Ascending aorta (tissue), 2 donors: ENCODE measurements at regions not wholly inside any gene's neighbourhood (a gene's known extent, or its start where the extent isn't known, plus 50 kb on each side); places are given as distances from the start of the nearest gene placed in this dataset.

ENCODE experiments used
- DNase-seq, 2 donors: peaks; one replicate each; pipeline ENCODE4 v3.0.0-alpha.2; 2019; ENCODE audit warnings: low spot score in 2 of 2
- H3K27ac ChIP-seq, 2 donors: fragments of 200-600 bp; sonication (generic); one replicate each; pipeline ENCODE4 v1.5.1; 2016 to 2017; ENCODE audit warnings: mild to moderate bottlenecking in 1 of 2
- H3K27me3 ChIP-seq: fragments of 200-600 bp; sonication (generic); one replicate; pipeline ENCODE4 v1.5.1; 2017
- H3K36me3 ChIP-seq, 2 donors: fragments of 200-600 bp; sonication (generic); one replicate each; pipeline ENCODE4 v1.5.1; 2016
- H3K4me1 ChIP-seq, 2 donors: fragments of 200-600 bp; sonication (generic); one replicate each; pipeline ENCODE4 v1.5.1; 2016 to 2017; ENCODE audit warnings: mild to moderate bottlenecking in 1 of 2
- H3K4me3 ChIP-seq, 2 donors: fragments of 200-600 bp; sonication (generic); one replicate each; pipeline ENCODE4 v1.5.1; 2016 to 2017; ENCODE audit warnings: mild to moderate bottlenecking in 1 of 2
- H3K9me3 ChIP-seq, 2 donors: fragments of 200-600 bp; sonication (generic); one replicate each; pipeline ENCODE4 v1.5.1; 2016
- CTCF ChIP-seq, 3 experiments: fragments of 200-600 bp in 2 of 3; fragments of 450-650 bp in 1 of 3; sonication (generic) in 2 of 3; IDR thresholded peaks; one replicate each; pipeline ENCODE4 v1.5.1; 2016 to 2019; ENCODE audit warnings: antibody characterized with exemption in 3 of 3, mild to moderate bottlenecking in 1 of 3, moderate library complexity in 1 of 3
- intact Hi-C: fragments of 100-400 bp; cut with DNase I; formaldehyde crosslinking; loops from one replicate; pipeline ENCODE4 v1.15.1; 2023

DNA sequence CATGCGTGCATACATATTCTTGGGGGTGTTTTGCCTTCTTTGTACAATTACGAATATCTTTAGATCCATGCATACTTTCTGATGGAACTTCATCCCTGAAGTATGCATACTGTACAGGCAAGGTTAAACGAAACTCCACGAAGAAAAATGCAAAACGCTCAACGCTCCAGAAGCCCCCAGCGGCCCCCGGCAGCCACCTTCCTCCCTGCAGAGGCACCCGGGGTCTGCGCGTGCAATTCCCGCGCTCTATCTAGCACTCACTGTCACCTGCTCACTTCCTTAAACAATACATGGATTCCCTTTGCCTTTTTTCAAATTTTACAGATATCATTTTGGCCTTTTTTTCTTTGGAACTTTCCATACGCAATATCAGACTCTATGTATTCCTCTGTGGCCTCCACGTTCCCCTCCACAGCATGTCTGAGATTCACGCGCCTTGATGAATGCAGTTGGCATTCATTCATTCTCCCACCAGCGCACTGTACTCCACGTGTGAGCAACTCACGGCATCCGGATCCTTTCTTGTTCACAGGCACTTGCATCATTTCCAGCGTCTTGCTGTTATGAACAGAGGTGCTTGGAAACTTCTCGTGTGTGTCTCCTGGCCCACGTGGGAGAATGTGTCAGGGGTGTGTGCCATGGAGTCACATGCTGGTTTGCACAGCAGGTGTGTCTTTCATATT is 214.3 kb downstream of the CTTN start:
- no peak for TF ChIP-seq CTCF (IDR thresholded peaks at IDR 0.05)
- intact Hi-C loops, result no loop called here
- H3K9me3 ChIP-seq, result peaks cover 0 to 4% of the 10 kb centered on the region in 2 donors
- DNase-seq, result no peak
- H3K36me3 ChIP-seq, result no peaks in the 10 kb centered on the region
- no peaks in the 10 kb centered on the region for H3K27me3 ChIP-seq
- no peaks in the 10 kb centered on the region for H3K4me1 ChIP-seq
- H3K27ac ChIP-seq, result no peak overlapping the region
- H3K4me3 ChIP-seq, result no peak overlapping the region

DNA sequence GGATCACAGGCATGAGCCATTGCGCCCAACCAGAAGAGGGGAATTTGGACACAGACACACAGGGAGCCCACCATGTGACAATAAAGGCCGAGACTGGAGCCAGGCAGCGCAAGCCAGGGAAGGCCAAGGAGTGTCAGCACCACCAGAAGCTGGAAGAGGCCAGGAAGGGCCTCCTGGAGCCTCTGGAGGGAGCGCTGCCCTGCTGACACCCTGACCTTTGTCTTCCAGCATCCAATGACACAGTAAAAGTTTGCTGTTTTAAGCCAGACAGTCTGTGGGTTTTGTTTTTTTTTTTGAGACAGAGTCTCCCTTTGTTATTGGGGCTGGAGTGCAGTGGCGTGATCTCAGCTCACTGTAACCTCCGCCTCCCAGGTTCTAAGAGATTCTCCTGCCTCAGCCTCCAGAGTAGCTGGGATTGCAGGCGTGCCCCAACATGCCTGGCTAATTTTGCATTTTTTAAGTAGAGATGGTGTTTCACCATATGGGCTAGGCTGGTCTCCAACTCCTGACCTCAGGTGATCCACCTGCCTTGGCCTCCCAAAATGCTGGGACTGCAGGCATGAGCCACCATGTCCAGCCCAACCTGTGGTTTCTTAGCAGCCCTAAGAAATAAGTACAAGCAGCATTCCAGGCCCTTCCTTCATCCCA is 215.8 kb downstream of the CTTN start:
- Histone ChIP-seq H3K27ac (no peak overlapping the region), H3K9me3 (peaks cover 0 to 4% of the 10 kb centered on the region in 2 donors), H3K36me3 (no peaks in the 10 kb centered on the region), H3K4me3 (no peak overlapping the region), H3K4me1 (no peaks in the 10 kb centered on the region), H3K27me3 (no peaks in the 10 kb centered on the region)
- no peak for TF ChIP-seq CTCF (IDR thresholded peaks at IDR 0.05)
- intact Hi-C loops, result no loop called here
- no peak for DNase-seq

GRCh38 chr11:70615036-70615875 is 216.9 kb downstream of the CTTN start:
- no peak overlapping the region for H3K27ac ChIP-seq
- H3K9me3 ChIP-seq, result peaks cover 0 to 5% of the 10 kb centered on the region in 2 donors
- H3K36me3 ChIP-seq, result no peaks in the 10 kb centered on the region
- no peaks in the 10 kb centered on the region for H3K4me1 ChIP-seq
- H3K4me3 ChIP-seq, result no peak overlapping the region
- intact Hi-C loops, result no loop called here
- TF ChIP-seq CTCF (IDR thresholded peaks at IDR 0.05), result no peak
- DNase-seq, result no peak
- no peaks in the 10 kb centered on the region for H3K27me3 ChIP-seq

DNA sequence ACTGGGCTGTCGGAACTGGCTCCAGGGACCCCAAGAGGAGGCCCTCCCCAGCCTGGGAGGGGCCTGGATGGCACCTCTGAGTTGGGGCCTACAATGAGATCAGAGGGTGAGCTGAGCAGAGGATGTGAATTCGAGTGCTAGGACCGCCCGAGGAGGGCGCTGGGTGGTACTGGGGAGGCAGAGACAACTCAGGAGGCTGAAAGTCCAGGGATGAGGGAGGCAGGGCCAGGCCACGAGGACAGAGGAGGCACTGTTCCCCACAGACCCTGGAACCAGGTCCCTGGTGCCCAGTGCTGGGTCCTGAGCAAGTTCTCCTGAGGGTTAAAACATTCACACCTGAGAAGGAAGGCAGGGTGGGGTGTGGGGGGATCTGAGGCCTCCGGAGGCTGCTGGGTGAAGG is 218.0 kb downstream of the CTTN start:
- H3K9me3 ChIP-seq, result peaks cover 0 to 11% of the 10 kb centered on the region in 2 donors
- intact Hi-C loops, result no loop called here

More for the DNA sequence above, 218.0 kb downstream of the CTTN start:
- no peak for DNase-seq
- Histone ChIP-seq H3K4me3 (no peak overlapping the region), H3K27me3 (no peaks in the 10 kb centered on the region), H3K36me3 (no peaks in the 10 kb centered on the region), H3K4me1 (no peaks in the 10 kb centered on the region), H3K27ac (no peak overlapping the region)
- no peak for TF ChIP-seq CTCF (IDR thresholded peaks at IDR 0.05)
